PC-3 (cell line): ENCODE measurements at regions not wholly inside any gene's neighbourhood (a gene's known extent, or its start where the extent isn't known, plus 50 kb on each side); places are given as distances from the start of the nearest gene placed in this dataset.

Source experiments
- ATAC-seq: fragments of 200-7000 bp; cut with Tn5 transposase; 2 replicates; pipeline ENCODE4 v1.9.1; 2020; ENCODE audit warnings: mild to moderate bottlenecking, moderate library complexity
- BruUV-seq: library from RNA; stranded (reverse); fragments of 400-500 nt; replicated peaks from 2 replicates; lab custom pipeline; 2021; lab: Mats Ljungman, UMichigan
- CTCF ChIA-PET: fragments of 300-600 bp; sonication (Branson Sonifier 250); formaldehyde crosslinking; loops from one replicate; lab custom pipeline; 2022; ENCODE audit warnings: antibody characterized with exemption; lab: Charles Lee
- POLR2A ChIA-PET: fragments of 300-600 bp; sonication (Branson Sonifier 250); formaldehyde crosslinking; loops from one replicate; lab custom pipeline; 2022; ENCODE audit warnings: antibody characterized with exemption; ENCODE audit not compliant: unreplicated experiment; lab: Charles Lee
- DNase-seq: peaks from one replicate; pipeline ENCODE4 v3.0.0-alpha.2; 2015
- H2AFZ ChIP-seq: fragments of 300-600 bp; sonication (generic); 2 replicates; pipeline ENCODE4 v1.6.0; 2016; ENCODE audit warnings: antibody characterized with exemption, low read length
- H3F3A ChIP-seq: fragments of 300-600 bp; sonication (generic); one replicate; pipeline ENCODE4 v1.6.0; 2017; ENCODE audit warnings: antibody characterized with exemption, low read length, control low read depth, mild to moderate bottlenecking; ENCODE audit not compliant: unreplicated experiment
- H3K27ac ChIP-seq: fragments of 300-600 bp; sonication (generic); 2 replicates; pipeline ENCODE4 v1.5.1; 2016; ENCODE audit warnings: mild to moderate bottlenecking, low read length
- H3K27me3 ChIP-seq: fragments of 300-600 bp; sonication (generic); 2 replicates; pipeline ENCODE4 v1.6.1; 2016; ENCODE audit warnings: low read length, mixed read lengths
- H3K36me3 ChIP-seq: fragments of 300-600 bp; sonication (generic); 2 replicates; pipeline ENCODE4 v1.6.1; 2016; ENCODE audit warnings: low read depth, mixed run types, low read length, mixed read lengths
- H3K4me1 ChIP-seq: fragments of 300-600 bp; sonication (generic); 2 replicates; pipeline ENCODE4 v1.5.1; 2016; ENCODE audit warnings: low read length; ENCODE audit not compliant: insufficient read depth
- H3K4me2 ChIP-seq: fragments of 300-600 bp; sonication (generic); 2 replicates; pipeline ENCODE4 v1.6.0; 2016; ENCODE audit warnings: low read length
- H3K4me3 ChIP-seq: fragments of 300-600 bp; sonication (generic); 2 replicates; pipeline ENCODE4 v1.5.1; 2016; ENCODE audit warnings: mild to moderate bottlenecking, low read length, mixed read lengths
- H3K79me2 ChIP-seq: fragments of 300-600 bp; sonication (generic); 2 replicates; pipeline ENCODE4 v1.6.1; 2017; ENCODE audit warnings: low read length, mixed read lengths
- H3K9ac ChIP-seq: fragments of 300-600 bp; sonication (generic); 2 replicates; pipeline ENCODE4 v1.6.0; 2016; ENCODE audit warnings: mild to moderate bottlenecking, low read length
- H3K9me2 ChIP-seq: fragments of 300-600 bp; sonication (generic); replicated peaks from 2 replicates; pipeline ENCODE4 v1.6.1; 2016; ENCODE audit warnings: mixed run types, low read length, mixed read lengths
- H3K9me3 ChIP-seq: fragments of 300-600 bp; sonication (generic); 2 replicates; pipeline ENCODE4 v1.6.1; 2016; ENCODE audit warnings: low read length, mixed read lengths
- H4K20me1 ChIP-seq: fragments of 300-600 bp; sonication (generic); 2 replicates; pipeline ENCODE4 v1.6.1; 2016; ENCODE audit warnings: low read length, mixed read lengths
- EZH2 ChIP-seq: fragments of 300-600 bp; sonication (generic); IDR thresholded peaks from one replicate; pipeline ENCODE4 v1.6.1; 2017; ENCODE audit warnings: antibody characterized with exemption, mild to moderate bottlenecking, low read length; ENCODE audit not compliant: unreplicated experiment
- EZH2phosphoT487 ChIP-seq: fragments of 300-600 bp; sonication (generic); IDR thresholded peaks from 2 replicates; pipeline ENCODE4 v1.6.1; 2018; ENCODE audit warnings: mild to moderate bottlenecking, antibody characterized with exemption, low read length, borderline replicate concordance
- intact Hi-C: fragments of 100-400 bp; cut with micrococcal nuclease; formaldehyde crosslinking; loops from 2 replicates; pipeline ENCODE4 v1.9.0; 2023
- TF ChIP-seq, protein P1 (sequence below): fragments of 300-600 bp; sonication (generic); conservative IDR thresholded peaks from 2 replicates; pipeline ENCODE4 v1.5.1; 2017; ENCODE audit warnings: antibody characterized with exemption, low read depth, mild to moderate bottlenecking, low read length

DNA sequence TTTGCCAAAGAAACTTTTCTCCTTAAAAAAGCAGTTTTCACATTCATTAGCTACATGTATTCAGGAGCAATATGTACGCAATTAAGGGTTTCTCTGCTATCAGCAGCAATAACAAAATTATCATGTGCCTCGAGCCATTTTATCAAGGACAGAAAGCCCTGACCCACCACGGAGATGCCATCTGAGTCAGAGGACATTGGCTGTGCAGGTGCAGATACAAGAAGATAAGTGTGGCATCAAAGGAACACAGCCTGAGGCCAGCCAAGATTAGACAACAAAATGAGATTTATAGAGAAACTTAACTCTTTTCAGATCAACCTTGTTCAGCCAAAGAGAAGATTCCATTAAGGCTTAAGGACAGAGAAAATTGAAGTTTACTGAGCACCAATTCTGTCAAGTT lies 115.2 kb upstream of the LGSN start:
- ChIA-PET CTCF (no interaction called here), POLR2A (no interaction called here)
- H3K9me2 ChIP-seq: no peaks in the 10 kb centered on the region
- intact Hi-C loops: no loop called here
- no TSS peak for BruUV-seq
- no peaks in the 10 kb centered on the region for H3K9me3 ChIP-seq
- no peak overlapping the region for H3K4me2 ChIP-seq
- H3K79me2 ChIP-seq: no peaks in the 10 kb centered on the region
- DNase-seq: no peak
- H3K36me3 ChIP-seq: no peaks in the 10 kb centered on the region
- TF ChIP-seq EZH2phosphoT487 (no peak), EZH2 (no peak)
- TF ChIP-seq, protein P1, sequence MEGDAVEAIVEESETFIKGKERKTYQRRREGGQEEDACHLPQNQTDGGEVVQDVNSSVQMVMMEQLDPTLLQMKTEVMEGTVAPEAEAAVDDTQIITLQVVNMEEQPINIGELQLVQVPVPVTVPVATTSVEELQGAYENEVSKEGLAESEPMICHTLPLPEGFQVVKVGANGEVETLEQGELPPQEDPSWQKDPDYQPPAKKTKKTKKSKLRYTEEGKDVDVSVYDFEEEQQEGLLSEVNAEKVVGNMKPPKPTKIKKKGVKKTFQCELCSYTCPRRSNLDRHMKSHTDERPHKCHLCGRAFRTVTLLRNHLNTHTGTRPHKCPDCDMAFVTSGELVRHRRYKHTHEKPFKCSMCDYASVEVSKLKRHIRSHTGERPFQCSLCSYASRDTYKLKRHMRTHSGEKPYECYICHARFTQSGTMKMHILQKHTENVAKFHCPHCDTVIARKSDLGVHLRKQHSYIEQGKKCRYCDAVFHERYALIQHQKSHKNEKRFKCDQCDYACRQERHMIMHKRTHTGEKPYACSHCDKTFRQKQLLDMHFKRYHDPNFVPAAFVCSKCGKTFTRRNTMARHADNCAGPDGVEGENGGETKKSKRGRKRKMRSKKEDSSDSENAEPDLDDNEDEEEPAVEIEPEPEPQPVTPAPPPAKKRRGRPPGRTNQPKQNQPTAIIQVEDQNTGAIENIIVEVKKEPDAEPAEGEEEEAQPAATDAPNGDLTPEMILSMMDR: no peak
- no peaks in the 10 kb centered on the region for H4K20me1 ChIP-seq
- H3K4me1 ChIP-seq: no peaks in the 10 kb centered on the region
- H3K4me3 ChIP-seq: no peak overlapping the region
- H2AFZ ChIP-seq: no peak overlapping the region
- ATAC-seq: no peak
- H3K27ac ChIP-seq: no peak overlapping the region
- no peak overlapping the region for H3K9ac ChIP-seq
- H3F3A ChIP-seq: no peaks in the 10 kb centered on the region
- H3K27me3 ChIP-seq: no peaks in the 10 kb centered on the region; the same call in 1 of the 2 replicates

DNA sequence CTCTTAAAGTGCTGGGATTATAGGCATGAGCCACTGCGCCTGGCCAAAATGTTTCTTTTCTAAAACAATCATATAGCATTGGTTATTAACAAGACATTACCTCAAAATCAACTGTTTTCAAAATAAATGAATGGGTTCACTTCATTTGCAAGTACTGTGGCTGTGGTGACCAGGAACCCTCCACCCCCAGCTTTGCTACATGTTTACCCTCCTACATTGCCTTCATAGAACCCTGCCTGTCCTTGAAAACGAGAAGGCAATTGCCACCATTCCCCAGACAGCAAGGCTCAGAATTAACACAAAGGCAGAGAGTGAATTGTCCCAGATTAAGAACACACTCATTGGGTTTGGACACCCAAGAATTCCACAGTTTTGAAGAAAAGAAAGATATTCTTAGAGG lies 116.6 kb upstream of the LGSN start:
- no TSS peak for BruUV-seq
- Histone ChIP-seq H3K27ac (no peak overlapping the region), H3K79me2 (no peaks in the 10 kb centered on the region), H3K9me2 (no peaks in the 10 kb centered on the region), H3K9me3 (no peaks in the 10 kb centered on the region), H3K27me3 (no peaks in the 10 kb centered on the region; the same call in 1 of the 2 replicates), H3F3A (no peaks in the 10 kb centered on the region), H3K4me1 (no peaks in the 10 kb centered on the region), H3K4me2 (no peak overlapping the region), H2AFZ (no peak overlapping the region), H4K20me1 (no peaks in the 10 kb centered on the region), H3K4me3 (no peak overlapping the region), H3K36me3 (no peaks in the 10 kb centered on the region), H3K9ac (no peak overlapping the region)
- POLR2A ChIA-PET: no interaction called here
- CTCF ChIA-PET: no interaction called here
- ATAC-seq: no peak
- no peak for DNase-seq
- no peak for TF ChIP-seq EZH2phosphoT487
- TF ChIP-seq EZH2: no peak
- TF ChIP-seq, protein P1: no peak
- intact Hi-C loops: no loop called here

DNA sequence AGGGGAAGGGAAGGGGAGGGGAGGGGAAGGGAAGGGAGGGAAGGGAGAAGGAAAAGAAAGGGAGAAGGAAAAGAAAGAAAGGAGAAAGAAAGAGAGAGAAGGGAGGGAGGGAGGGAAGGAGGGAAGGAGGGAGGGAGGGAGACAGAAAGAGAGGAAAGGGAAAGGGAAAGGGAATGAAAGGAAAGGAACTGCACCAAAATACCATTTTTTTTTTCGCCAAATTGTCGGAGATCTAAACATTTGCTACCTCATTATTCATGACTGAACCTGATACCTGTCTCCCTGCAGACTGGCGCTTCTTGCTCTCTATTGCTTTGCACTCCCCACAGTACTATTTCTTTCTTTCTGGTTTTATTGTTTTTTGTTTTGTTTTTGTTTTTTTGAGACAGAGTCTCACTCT lies 117.3 kb upstream of the LGSN start:
- no TSS peak for BruUV-seq
- no peaks in the 10 kb centered on the region for H3K9me2 ChIP-seq
- CTCF ChIA-PET: no interaction called here
- H2AFZ ChIP-seq: no peak overlapping the region
- ATAC-seq: no peak
- H3K79me2 ChIP-seq: no peaks in the 10 kb centered on the region
- DNase-seq: no peak
- intact Hi-C loops: no loop called here
- H4K20me1 ChIP-seq: no peaks in the 10 kb centered on the region
- no peak overlapping the region for H3K4me3 ChIP-seq
- no peaks in the 10 kb centered on the region for H3F3A ChIP-seq
- no peaks in the 10 kb centered on the region for H3K36me3 ChIP-seq
- no peaks in the 10 kb centered on the region for H3K9me3 ChIP-seq
- TF ChIP-seq, protein P1: no peak
- TF ChIP-seq EZH2 (no peak), EZH2phosphoT487 (no peak)
- no peaks in the 10 kb centered on the region for H3K4me1 ChIP-seq
- no peak overlapping the region for H3K4me2 ChIP-seq
- no peak overlapping the region for H3K27ac ChIP-seq
- no peaks in the 10 kb centered on the region for H3K27me3 ChIP-seq
- no peak overlapping the region for H3K9ac ChIP-seq
- POLR2A ChIA-PET: no interaction called here
